ENCODE measurements at regions not wholly inside any gene's neighbourhood (a gene's known extent, or its start where the extent isn't known, plus 50 kb on each side); places are given as distances from the start of the nearest gene placed in this dataset.

DNA sequence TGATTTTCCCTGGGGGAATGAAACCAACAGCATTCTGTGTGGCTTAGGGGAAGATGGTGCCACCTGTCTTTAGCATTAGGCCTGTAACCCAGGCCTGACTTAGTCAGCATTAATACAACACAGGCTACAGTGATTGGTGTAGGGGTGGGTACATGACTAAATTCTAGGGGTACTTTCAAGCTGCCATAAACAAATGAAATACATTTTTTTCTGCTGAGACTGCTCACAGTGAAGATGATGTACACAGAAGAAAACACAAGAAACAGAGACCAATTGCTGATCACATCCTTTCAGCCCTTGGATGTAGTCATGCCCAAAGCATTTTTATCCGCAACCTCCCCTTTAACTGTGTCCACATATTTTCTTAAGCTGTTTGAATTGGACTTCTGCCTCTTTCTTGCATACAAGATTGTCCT, 527.2 kb downstream of the KCTD16 start:
- Histone ChIP-seq H3K9me3 (no peaks in the 10 kb centered on the region), H3K27ac (no peak overlapping the region), H3K36me3 (no peaks in the 10 kb centered on the region), H3K4me1 (no peaks in the 10 kb centered on the region), H3K27me3 (peaks cover 0 to 9% (median 0%) of the 10 kb centered on the region in 9 donors), H3K4me3 (no peak overlapping the region)
- WGBS, 4 donors, result 67 to 82% (median 71%) methylated on average over 1 of the region's 1 CpG
- TF ChIP-seq POLR2A (IDR thresholded peaks at IDR 0.05), result no peak
- TF ChIP-seq, protein P1, sequence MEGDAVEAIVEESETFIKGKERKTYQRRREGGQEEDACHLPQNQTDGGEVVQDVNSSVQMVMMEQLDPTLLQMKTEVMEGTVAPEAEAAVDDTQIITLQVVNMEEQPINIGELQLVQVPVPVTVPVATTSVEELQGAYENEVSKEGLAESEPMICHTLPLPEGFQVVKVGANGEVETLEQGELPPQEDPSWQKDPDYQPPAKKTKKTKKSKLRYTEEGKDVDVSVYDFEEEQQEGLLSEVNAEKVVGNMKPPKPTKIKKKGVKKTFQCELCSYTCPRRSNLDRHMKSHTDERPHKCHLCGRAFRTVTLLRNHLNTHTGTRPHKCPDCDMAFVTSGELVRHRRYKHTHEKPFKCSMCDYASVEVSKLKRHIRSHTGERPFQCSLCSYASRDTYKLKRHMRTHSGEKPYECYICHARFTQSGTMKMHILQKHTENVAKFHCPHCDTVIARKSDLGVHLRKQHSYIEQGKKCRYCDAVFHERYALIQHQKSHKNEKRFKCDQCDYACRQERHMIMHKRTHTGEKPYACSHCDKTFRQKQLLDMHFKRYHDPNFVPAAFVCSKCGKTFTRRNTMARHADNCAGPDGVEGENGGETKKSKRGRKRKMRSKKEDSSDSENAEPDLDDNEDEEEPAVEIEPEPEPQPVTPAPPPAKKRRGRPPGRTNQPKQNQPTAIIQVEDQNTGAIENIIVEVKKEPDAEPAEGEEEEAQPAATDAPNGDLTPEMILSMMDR (IDR thresholded peaks at IDR 0.05), result no peak
- DNase-seq, result no peak
- intact Hi-C loops (cut with DNase I), result no loop called here
- no peak for ATAC-seq

DNA sequence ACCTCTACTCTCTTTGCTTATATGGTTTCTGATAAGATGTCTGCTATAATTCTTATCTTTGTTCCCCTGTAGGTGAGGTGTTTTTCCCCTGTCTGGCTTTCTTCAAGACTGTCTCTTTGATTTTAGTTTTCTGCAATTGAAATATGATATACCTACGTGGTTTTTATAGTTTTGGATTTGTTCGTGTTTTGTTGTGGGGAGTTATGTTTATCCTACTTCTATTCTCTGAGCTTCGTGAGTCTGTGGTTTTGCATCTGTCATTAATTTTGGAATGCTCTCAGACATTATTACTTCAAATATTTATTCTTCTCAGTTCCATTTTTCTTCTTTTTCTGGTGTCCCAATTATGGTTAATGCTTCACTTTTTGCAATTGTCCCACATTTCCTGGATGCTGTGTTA, 521.3 kb downstream of the KCTD16 start:
- H3K27ac ChIP-seq, result no peak overlapping the region
- ATAC-seq, result no peak
- TF ChIP-seq, protein P1 (IDR thresholded peaks at IDR 0.05), result no peak
- TF ChIP-seq POLR2A (IDR thresholded peaks at IDR 0.05), result no peak
- no peaks in the 10 kb centered on the region for H3K4me1 ChIP-seq
- WGBS, 4 donors, result 60 to 67% (median 64%) methylated on average over 3 of the region's 3 CpGs
- peaks cover 0 to 9% (median 0%) of the 10 kb centered on the region in 9 donors for H3K27me3 ChIP-seq
- no peaks in the 10 kb centered on the region for H3K36me3 ChIP-seq
- DNase-seq, result no peak
- H3K9me3 ChIP-seq, result peaks cover 0 to 2% (median 0%) of the 10 kb centered on the region in 12 donors
- H3K4me3 ChIP-seq, result no peak overlapping the region
- intact Hi-C loops (cut with DNase I), result no loop called here

- no peaks in the 10 kb centered on the region for H3K4me1 ChIP-seq
- H3K9me3 ChIP-seq, result peaks cover 0 to 4% (median 0%) of the 10 kb centered on the region in 12 donors
- no peak overlapping the region for H3K4me3 ChIP-seq
- no peaks in the 10 kb centered on the region for H3K27me3 ChIP-seq
- ATAC-seq, result no peak
- 69 to 78% (median 72%) methylated on average over 1 of the region's 1 CpG for WGBS, 4 donors
- no peak overlapping the region for H3K27ac ChIP-seq
- intact Hi-C loops (cut with DNase I), result no loop called here
- TF ChIP-seq POLR2A (IDR thresholded peaks at IDR 0.05), result no peak
- TF ChIP-seq, protein P1 (IDR thresholded peaks at IDR 0.05), result no peak
- no peaks in the 10 kb centered on the region for H3K36me3 ChIP-seq
- DNase-seq, result no peak
These were observed 514.2 kb downstream of the KCTD16 start for GRCh38 chr5:144684899-144685298.

DNA sequence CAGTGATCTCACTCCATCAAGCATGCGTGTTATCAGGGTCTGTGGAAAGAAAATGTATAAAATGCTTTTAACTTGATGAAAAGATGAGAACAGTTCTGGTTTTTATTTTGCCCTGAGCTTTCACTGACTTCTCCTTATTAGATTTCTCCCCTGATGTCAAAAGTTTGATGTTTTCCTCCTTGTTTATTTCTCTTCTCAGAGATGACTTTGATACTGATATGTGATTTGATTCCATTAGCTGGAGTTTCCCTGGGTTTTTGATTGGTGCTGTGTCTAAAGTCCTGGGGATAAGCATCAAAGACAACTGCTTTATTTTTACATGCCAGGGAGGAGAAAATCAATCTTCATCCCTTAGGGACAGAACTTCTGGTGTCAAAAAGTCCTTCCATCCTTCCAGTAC, 510.0 kb downstream of the KCTD16 start:
- intact Hi-C loops (cut with DNase I), result no loop called here
- WGBS, 4 donors, result 75 to 82% (median 77%) methylated on average over 1 of the region's 1 CpG
- Histone ChIP-seq H3K36me3 (no peaks in the 10 kb centered on the region), H3K4me3 (no peak overlapping the region), H3K27ac (no peak overlapping the region), H3K9me3 (no peaks in the 10 kb centered on the region), H3K4me1 (no peaks in the 10 kb centered on the region), H3K27me3 (no peaks in the 10 kb centered on the region)
- TF ChIP-seq, protein P1 (IDR thresholded peaks at IDR 0.05), result no peak
- TF ChIP-seq POLR2A (IDR thresholded peaks at IDR 0.05), result no peak
- DNase-seq, result no peak
- no peak for ATAC-seq

Measured in heart left ventricle (tissue), 16 donors.